ENCODE measurements at regions not wholly inside any gene's neighbourhood (a gene's known extent, or its start where the extent isn't known, plus 50 kb on each side); places are given as distances from the start of the nearest gene placed in this dataset.

DNA sequence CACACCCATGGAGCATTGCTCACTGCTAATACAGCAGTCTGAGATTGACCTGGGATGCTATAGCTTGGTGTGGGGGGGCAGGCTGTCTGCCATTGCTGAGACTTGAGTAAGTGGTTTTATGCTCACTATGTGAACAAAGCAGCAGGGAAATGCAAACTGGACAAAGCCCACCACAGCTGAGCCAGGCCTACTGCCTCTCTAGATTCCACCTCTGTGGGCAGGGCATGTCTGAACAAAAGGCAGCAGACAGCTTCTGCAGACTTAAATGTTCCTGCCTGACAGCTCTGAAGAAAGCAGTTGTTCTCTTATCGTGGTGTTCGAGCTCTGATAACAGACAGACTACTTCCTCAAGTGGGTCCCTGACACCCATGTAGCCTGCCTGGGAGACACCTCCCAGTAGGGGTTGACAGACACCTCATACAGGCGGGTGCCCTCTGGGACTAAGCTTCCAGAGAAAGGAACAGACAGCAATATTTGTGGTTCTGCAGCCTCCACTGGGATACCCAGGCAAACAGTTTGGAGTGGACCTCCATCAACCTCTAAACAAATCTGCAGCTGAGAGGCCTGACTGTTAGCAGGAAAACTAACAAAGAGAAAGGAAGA is 2204.8 kb downstream of the TP53TG3F start:
- Histone ChIP-seq H3K36me3 (ENCODE audit: control insufficient read depth, insufficient read depth, low read length) (no peaks in the 10 kb centered on the region), H3K4me1 (ENCODE audit: control insufficient read depth, insufficient read depth, low read length) (no peaks in the 10 kb centered on the region), H3K4me3 (ENCODE audit: low read depth in 2 of 2, low read length in 2 of 2) (no peak overlapping the region), H3K27me3 (ENCODE audit: control insufficient read depth, insufficient read depth, low read length) (no peaks in the 10 kb centered on the region), H3K27ac (ENCODE audit: low read length) (no peak overlapping the region), H3K9me3 (ENCODE audit: control insufficient read depth, insufficient read depth, low read depth, low read length) (no peaks in the 10 kb centered on the region)
- no TSS peak for BruUV-seq (replicated peaks)
- ChIA-PET POLR2A (no interaction called here), CTCF (no interaction called here)
- in situ Hi-C loops (cut with HindIII; ENCODE audit: low pct_unique_long_range_greater_than_20kb, low sequenced_read_pairs) (no loop called here), intact Hi-C loops (cut with micrococcal nuclease; ENCODE audit: unreplicated experiment) (no loop called here)
- no peak for DNase-seq (ENCODE audit: low read depth, low spot score)
- TF ChIP-seq TCF7L2 (IDR thresholded peaks at IDR 0.05; ENCODE audit: low read depth, low read length): no peak
- TF ChIP-seq, protein P1, sequence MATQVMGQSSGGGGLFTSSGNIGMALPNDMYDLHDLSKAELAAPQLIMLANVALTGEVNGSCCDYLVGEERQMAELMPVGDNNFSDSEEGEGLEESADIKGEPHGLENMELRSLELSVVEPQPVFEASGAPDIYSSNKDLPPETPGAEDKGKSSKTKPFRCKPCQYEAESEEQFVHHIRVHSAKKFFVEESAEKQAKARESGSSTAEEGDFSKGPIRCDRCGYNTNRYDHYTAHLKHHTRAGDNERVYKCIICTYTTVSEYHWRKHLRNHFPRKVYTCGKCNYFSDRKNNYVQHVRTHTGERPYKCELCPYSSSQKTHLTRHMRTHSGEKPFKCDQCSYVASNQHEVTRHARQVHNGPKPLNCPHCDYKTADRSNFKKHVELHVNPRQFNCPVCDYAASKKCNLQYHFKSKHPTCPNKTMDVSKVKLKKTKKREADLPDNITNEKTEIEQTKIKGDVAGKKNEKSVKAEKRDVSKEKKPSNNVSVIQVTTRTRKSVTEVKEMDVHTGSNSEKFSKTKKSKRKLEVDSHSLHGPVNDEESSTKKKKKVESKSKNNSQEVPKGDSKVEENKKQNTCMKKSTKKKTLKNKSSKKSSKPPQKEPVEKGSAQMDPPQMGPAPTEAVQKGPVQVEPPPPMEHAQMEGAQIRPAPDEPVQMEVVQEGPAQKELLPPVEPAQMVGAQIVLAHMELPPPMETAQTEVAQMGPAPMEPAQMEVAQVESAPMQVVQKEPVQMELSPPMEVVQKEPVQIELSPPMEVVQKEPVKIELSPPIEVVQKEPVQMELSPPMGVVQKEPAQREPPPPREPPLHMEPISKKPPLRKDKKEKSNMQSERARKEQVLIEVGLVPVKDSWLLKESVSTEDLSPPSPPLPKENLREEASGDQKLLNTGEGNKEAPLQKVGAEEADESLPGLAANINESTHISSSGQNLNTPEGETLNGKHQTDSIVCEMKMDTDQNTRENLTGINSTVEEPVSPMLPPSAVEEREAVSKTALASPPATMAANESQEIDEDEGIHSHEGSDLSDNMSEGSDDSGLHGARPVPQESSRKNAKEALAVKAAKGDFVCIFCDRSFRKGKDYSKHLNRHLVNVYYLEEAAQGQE (IDR thresholded peaks at IDR 0.05; ENCODE audit: insufficient read depth in 1 of 2, low read depth in 2 of 2, low read length in 1 of 2): no peak
- no peak for TF ChIP-seq POLR2AphosphoS5 (IDR thresholded peaks at IDR 0.05; ENCODE audit: low read depth, low read length)
- no peak for TF ChIP-seq SIN3A (IDR thresholded peaks at IDR 0.05; ENCODE audit: borderline replicate concordance, insufficient read depth, low read depth, low read length)
- TF ChIP-seq, protein P2, sequence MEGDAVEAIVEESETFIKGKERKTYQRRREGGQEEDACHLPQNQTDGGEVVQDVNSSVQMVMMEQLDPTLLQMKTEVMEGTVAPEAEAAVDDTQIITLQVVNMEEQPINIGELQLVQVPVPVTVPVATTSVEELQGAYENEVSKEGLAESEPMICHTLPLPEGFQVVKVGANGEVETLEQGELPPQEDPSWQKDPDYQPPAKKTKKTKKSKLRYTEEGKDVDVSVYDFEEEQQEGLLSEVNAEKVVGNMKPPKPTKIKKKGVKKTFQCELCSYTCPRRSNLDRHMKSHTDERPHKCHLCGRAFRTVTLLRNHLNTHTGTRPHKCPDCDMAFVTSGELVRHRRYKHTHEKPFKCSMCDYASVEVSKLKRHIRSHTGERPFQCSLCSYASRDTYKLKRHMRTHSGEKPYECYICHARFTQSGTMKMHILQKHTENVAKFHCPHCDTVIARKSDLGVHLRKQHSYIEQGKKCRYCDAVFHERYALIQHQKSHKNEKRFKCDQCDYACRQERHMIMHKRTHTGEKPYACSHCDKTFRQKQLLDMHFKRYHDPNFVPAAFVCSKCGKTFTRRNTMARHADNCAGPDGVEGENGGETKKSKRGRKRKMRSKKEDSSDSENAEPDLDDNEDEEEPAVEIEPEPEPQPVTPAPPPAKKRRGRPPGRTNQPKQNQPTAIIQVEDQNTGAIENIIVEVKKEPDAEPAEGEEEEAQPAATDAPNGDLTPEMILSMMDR (IDR thresholded peaks at IDR 0.05): no peak
- ATAC-seq: no peak

DNA sequence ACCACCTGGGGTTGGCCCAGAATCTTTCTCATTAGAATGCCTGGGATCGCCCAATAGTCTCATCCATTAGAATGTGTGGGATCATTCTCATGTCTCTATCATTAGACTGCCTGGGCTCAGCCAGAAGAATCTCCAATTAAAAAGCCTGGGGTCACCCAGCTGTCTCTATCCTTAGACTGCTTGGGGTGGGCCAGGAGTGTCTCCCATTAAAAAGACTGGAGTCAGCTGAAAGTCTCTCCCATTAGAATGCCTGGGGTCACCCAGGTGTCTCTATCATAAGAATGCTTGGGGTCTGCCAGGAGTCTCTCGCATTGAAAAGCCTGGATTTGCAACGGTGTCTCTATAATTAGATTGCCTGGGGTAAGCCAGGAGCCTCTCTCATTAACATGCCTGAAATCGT is 2225.7 kb downstream of the TP53TG3F start:
- Histone ChIP-seq H3K9me3 (ENCODE audit: control insufficient read depth, insufficient read depth, low read depth, low read length) (no peaks in the 10 kb centered on the region), H3K27me3 (ENCODE audit: control insufficient read depth, insufficient read depth, low read length) (no peaks in the 10 kb centered on the region), H3K27ac (ENCODE audit: low read length) (no peak overlapping the region), H3K4me3 (ENCODE audit: low read depth in 2 of 2, low read length in 2 of 2) (no peak overlapping the region), H3K36me3 (ENCODE audit: control insufficient read depth, insufficient read depth, low read length) (no peaks in the 10 kb centered on the region), H3K4me1 (ENCODE audit: control insufficient read depth, insufficient read depth, low read length) (no peaks in the 10 kb centered on the region)
- CTCF ChIA-PET: no interaction called here
- ATAC-seq (no peak), DNase-seq (ENCODE audit: low read depth, low spot score) (no peak)
- POLR2A ChIA-PET: no interaction called here
- BruUV-seq (replicated peaks): no TSS peak
- TF ChIP-seq TCF7L2 (IDR thresholded peaks at IDR 0.05; ENCODE audit: low read depth, low read length): no peak
- in situ Hi-C loops (cut with HindIII; ENCODE audit: low pct_unique_long_range_greater_than_20kb, low sequenced_read_pairs) (no loop called here), intact Hi-C loops (cut with micrococcal nuclease; ENCODE audit: unreplicated experiment) (no loop called here)

DNA sequence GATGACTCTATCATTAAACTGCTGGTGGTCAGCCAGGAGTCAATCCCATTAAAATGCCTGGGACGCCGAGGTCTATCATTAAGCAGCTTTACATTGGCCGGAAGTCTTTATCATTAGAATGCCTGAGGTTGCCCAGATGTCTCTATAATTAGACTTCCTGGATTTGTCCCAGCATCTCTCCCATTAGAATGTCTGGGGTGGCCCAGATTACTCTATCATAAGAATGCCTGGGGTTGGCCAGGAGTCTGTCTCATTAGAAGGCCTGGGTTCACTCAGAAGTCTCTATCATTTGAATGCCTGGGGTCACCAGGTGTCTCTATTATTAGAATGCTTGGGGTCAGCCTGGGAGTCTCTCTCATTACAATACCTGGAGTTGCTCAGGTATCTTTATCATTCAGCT is 2227.2 kb downstream of the TP53TG3F start:
- Histone ChIP-seq H3K4me3 (ENCODE audit: low read depth in 2 of 2, low read length in 2 of 2) (no peak overlapping the region), H3K9me3 (ENCODE audit: control insufficient read depth, insufficient read depth, low read depth, low read length) (no peaks in the 10 kb centered on the region), H3K27ac (ENCODE audit: low read length) (no peak overlapping the region), H3K4me1 (ENCODE audit: control insufficient read depth, insufficient read depth, low read length) (no peaks in the 10 kb centered on the region), H3K36me3 (ENCODE audit: control insufficient read depth, insufficient read depth, low read length) (no peaks in the 10 kb centered on the region), H3K27me3 (ENCODE audit: control insufficient read depth, insufficient read depth, low read length) (no peaks in the 10 kb centered on the region)
- POLR2A ChIA-PET: no interaction called here
- CTCF ChIA-PET: no interaction called here
- intact Hi-C loops (cut with micrococcal nuclease; ENCODE audit: unreplicated experiment): no loop called here
- no TSS peak for BruUV-seq (replicated peaks)
- DNase-seq (ENCODE audit: low read depth, low spot score) (no peak), ATAC-seq (no peak)
- TF ChIP-seq POLR2AphosphoS5 (IDR thresholded peaks at IDR 0.05; ENCODE audit: low read depth, low read length) (no peak), SIN3A (IDR thresholded peaks at IDR 0.05; ENCODE audit: borderline replicate concordance, insufficient read depth, low read depth, low read length) (no peak)
- TF ChIP-seq, protein P1 (IDR thresholded peaks at IDR 0.05; ENCODE audit: insufficient read depth in 1 of 2, low read depth in 2 of 2, low read length in 1 of 2): no peak
- TF ChIP-seq, protein P2 (IDR thresholded peaks at IDR 0.05): no peak
- in situ Hi-C loops (cut with HindIII; ENCODE audit: low pct_unique_long_range_greater_than_20kb, low sequenced_read_pairs): no loop called here

Measured in Panc1 (cell line).